ENCODE measurements at regions not wholly inside any gene's neighbourhood (a gene's known extent, or its start where the extent isn't known, plus 50 kb on each side); places are given as distances from the start of the nearest gene placed in this dataset.

DNA sequence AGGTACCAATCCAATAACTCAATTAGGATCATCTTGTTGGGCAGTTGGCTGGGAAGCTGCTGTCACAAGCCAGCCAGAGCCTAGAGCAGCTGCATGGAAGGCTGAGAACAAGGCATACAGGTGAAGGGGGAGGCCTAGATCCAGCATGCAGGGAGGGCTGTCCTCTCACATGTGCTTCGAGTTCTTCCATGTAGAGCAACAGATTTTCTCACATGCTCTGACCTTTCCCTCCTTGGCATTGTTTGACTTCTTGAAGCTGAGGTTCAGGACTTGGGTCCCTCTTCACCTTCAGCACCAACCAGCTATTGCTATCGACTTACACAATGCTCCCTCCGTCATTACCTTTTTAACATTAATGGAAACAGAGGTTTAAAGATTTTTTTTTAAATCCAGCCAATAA, 257.7 kb downstream of the ATG4C start:
- Histone ChIP-seq H2AFZ (ENCODE audit: low read length) (no peak overlapping the region), H4K20me1 (ENCODE audit: insufficient read depth, low read length, poor library complexity, severe bottlenecking) (no peaks in the 10 kb centered on the region), H3K36me3 (ENCODE audit: insufficient read depth, low read length) (no peaks in the 10 kb centered on the region), H3F3A (ENCODE audit: low read depth) (no peaks in the 10 kb centered on the region), H3K9ac (ENCODE audit: low read depth, low read length, poor library complexity, severe bottlenecking) (no peak overlapping the region), H3K79me2 (ENCODE audit: insufficient read depth, low read length) (no peaks in the 10 kb centered on the region), H3K9me2 (replicated peaks; ENCODE audit: low read depth, low read length) (no peaks in the 10 kb centered on the region), H3K27me3 (ENCODE audit: insufficient read depth, low read length, poor library complexity, severe bottlenecking) (no peaks in the 10 kb centered on the region), H3K4me2 (ENCODE audit: low read depth, low read length, poor library complexity, severe bottlenecking) (no peak overlapping the region), H3K9me3 (ENCODE audit: insufficient read depth, low read depth, low read length) (no peaks in the 10 kb centered on the region), H3K4me1 (ENCODE audit: insufficient read depth, low read length, poor library complexity, severe bottlenecking) (no peaks in the 10 kb centered on the region), H3K4me3 (ENCODE audit: low read length, poor library complexity, severe bottlenecking) (no peak overlapping the region)
- no peak for TF ChIP-seq EZH2phosphoT487 (IDR thresholded peaks at IDR 0.05; ENCODE audit: borderline replicate concordance)
- TF ChIP-seq, protein P1, sequence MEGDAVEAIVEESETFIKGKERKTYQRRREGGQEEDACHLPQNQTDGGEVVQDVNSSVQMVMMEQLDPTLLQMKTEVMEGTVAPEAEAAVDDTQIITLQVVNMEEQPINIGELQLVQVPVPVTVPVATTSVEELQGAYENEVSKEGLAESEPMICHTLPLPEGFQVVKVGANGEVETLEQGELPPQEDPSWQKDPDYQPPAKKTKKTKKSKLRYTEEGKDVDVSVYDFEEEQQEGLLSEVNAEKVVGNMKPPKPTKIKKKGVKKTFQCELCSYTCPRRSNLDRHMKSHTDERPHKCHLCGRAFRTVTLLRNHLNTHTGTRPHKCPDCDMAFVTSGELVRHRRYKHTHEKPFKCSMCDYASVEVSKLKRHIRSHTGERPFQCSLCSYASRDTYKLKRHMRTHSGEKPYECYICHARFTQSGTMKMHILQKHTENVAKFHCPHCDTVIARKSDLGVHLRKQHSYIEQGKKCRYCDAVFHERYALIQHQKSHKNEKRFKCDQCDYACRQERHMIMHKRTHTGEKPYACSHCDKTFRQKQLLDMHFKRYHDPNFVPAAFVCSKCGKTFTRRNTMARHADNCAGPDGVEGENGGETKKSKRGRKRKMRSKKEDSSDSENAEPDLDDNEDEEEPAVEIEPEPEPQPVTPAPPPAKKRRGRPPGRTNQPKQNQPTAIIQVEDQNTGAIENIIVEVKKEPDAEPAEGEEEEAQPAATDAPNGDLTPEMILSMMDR (conservative IDR thresholded peaks at IDR 0.05; ENCODE audit: low read length) = no peak

DNA sequence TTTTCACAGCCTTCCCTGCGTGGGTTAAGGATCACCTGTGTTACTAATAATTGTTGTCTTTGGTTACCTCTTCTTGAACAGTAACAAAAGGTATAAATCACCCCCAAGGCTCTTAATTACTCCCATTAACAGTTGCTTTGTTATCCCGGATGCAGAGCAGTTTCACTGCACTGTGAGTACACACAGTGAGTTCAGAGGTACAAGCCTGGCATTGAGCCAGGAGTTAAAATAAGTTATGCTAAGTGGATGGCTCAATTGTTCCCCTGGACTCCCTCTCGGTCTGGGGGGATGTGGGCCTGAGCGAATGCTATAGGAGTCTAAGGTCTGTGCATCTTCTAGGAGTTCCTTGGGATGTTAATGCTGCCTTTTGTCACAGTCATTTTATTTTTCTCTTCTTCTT, 258.3 kb downstream of the ATG4C start:
- no peak overlapping the region for H3K4me3 ChIP-seq (ENCODE audit: low read length, poor library complexity, severe bottlenecking)
- H3K4me1 ChIP-seq (ENCODE audit: insufficient read depth, low read length, poor library complexity, severe bottlenecking) = no peaks in the 10 kb centered on the region
- H2AFZ ChIP-seq (ENCODE audit: low read length) = no peak overlapping the region
- H3K79me2 ChIP-seq (ENCODE audit: insufficient read depth, low read length) = no peaks in the 10 kb centered on the region
- H3K4me2 ChIP-seq (ENCODE audit: low read depth, low read length, poor library complexity, severe bottlenecking) = no peak overlapping the region
- TF ChIP-seq, protein P1 (conservative IDR thresholded peaks at IDR 0.05; ENCODE audit: low read length) = no peak
- TF ChIP-seq EZH2phosphoT487 (IDR thresholded peaks at IDR 0.05; ENCODE audit: borderline replicate concordance) = no peak
- no peaks in the 10 kb centered on the region for H3K36me3 ChIP-seq (ENCODE audit: insufficient read depth, low read length)
- H3K9me2 ChIP-seq (replicated peaks; ENCODE audit: low read depth, low read length) = no peaks in the 10 kb centered on the region
- no peaks in the 10 kb centered on the region for H4K20me1 ChIP-seq (ENCODE audit: insufficient read depth, low read length, poor library complexity, severe bottlenecking)
- H3K9ac ChIP-seq (ENCODE audit: low read depth, low read length, poor library complexity, severe bottlenecking) = no peak overlapping the region
- no peaks in the 10 kb centered on the region for H3K9me3 ChIP-seq (ENCODE audit: insufficient read depth, low read depth, low read length)
- no peaks in the 10 kb centered on the region for H3K27me3 ChIP-seq (ENCODE audit: insufficient read depth, low read length, poor library complexity, severe bottlenecking)
- H3F3A ChIP-seq (ENCODE audit: low read depth) = no peaks in the 10 kb centered on the region

DNA sequence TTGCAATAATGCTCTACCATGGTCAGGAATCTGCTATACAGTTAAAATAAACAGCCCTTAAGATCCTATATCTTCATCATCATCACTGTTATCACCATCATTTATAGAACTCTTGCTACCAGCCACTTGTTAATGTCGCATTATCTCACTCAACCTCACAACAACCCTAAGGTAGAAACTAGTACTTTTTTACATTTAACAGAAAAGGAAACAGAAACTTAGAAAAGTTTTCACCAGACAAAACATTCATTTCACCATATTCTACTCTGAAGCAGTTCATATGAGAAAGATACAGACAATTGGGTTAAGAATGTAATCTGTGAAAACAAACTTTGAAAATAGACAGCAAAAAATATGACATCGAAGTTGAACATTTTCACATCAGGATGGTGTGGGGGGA, 262.6 kb downstream of the ATG4C start:
- Histone ChIP-seq H3K4me3 (ENCODE audit: low read length, poor library complexity, severe bottlenecking) (no peak overlapping the region), H3F3A (ENCODE audit: low read depth) (no peaks in the 10 kb centered on the region), H3K79me2 (ENCODE audit: insufficient read depth, low read length) (no peaks in the 10 kb centered on the region), H3K9me3 (ENCODE audit: insufficient read depth, low read depth, low read length) (no peaks in the 10 kb centered on the region), H3K27me3 (ENCODE audit: insufficient read depth, low read length, poor library complexity, severe bottlenecking) (no peaks in the 10 kb centered on the region), H4K20me1 (ENCODE audit: insufficient read depth, low read length, poor library complexity, severe bottlenecking) (no peaks in the 10 kb centered on the region), H3K9me2 (replicated peaks; ENCODE audit: low read depth, low read length) (no peaks in the 10 kb centered on the region), H2AFZ (ENCODE audit: low read length) (no peak overlapping the region), H3K4me2 (ENCODE audit: low read depth, low read length, poor library complexity, severe bottlenecking) (no peak overlapping the region), H3K36me3 (ENCODE audit: insufficient read depth, low read length) (no peaks in the 10 kb centered on the region), H3K4me1 (ENCODE audit: insufficient read depth, low read length, poor library complexity, severe bottlenecking) (no peaks in the 10 kb centered on the region), H3K9ac (ENCODE audit: low read depth, low read length, poor library complexity, severe bottlenecking) (no peak overlapping the region)
- TF ChIP-seq, protein P1 (conservative IDR thresholded peaks at IDR 0.05; ENCODE audit: low read length) = no peak
- no peak for TF ChIP-seq EZH2phosphoT487 (IDR thresholded peaks at IDR 0.05; ENCODE audit: borderline replicate concordance)
